ENCODE measurements at regions not wholly inside any gene's neighbourhood (a gene's known extent, or its start where the extent isn't known, plus 50 kb on each side); places are given as distances from the start of the nearest gene placed in this dataset.

GRCh38 chr6:134472046-134472445, 154.1 kb upstream of the SGK1 start:
- H3K36me3 Mint-ChIP-seq, result no peaks in the 10 kb centered on the region
- no peak overlapping the region for H3K4me3 Mint-ChIP-seq
- ATAC-seq (ENCODE audit: low read depth), result no peak

GRCh38 chr6:134470457-134470975, 152.6 kb upstream of the SGK1 start:
- Mint-ChIP-seq H3K9me3 (no peaks in the 10 kb centered on the region), H3K27ac (no peak overlapping the region), H3K36me3 (no peaks in the 10 kb centered on the region), H3K4me1 (peaks cover 5% of the 10 kb centered on the region), H3K4me3 (no peak overlapping the region), H3K27me3 (no peaks in the 10 kb centered on the region)
- no peak for DNase-seq (ENCODE audit: low spot score in 2 of 2)
- ATAC-seq (ENCODE audit: low read depth), result no peak

More at GRCh38 chr6:134472046-134472445, 154.1 kb upstream of the SGK1 start:
- no peaks in the 10 kb centered on the region for H3K27me3 Mint-ChIP-seq
- no peaks in the 10 kb centered on the region for H3K9me3 Mint-ChIP-seq
- H3K4me1 Mint-ChIP-seq, result peaks cover 5% of the 10 kb centered on the region
- DNase-seq (ENCODE audit: low spot score in 2 of 2), result no peak
- no peak overlapping the region for H3K27ac Mint-ChIP-seq

- Mint-ChIP-seq H3K27me3 (no peaks in the 10 kb centered on the region), H3K4me3 (no peak overlapping the region), H3K27ac (no peak overlapping the region), H3K36me3 (no peaks in the 10 kb centered on the region), H3K4me1 (peaks cover 5% of the 10 kb centered on the region), H3K9me3 (no peaks in the 10 kb centered on the region)
- ATAC-seq (ENCODE audit: low read depth) (no peak), DNase-seq (ENCODE audit: low spot score in 2 of 2) (no peak)
These were observed 152.0 kb upstream of the SGK1 start for GRCh38 chr6:134469702-134470456.

GRCh38 chr6:134468633-134469032, 150.7 kb upstream of the SGK1 start:
- H3K27ac Mint-ChIP-seq, result no peak overlapping the region
- no peaks in the 10 kb centered on the region for H3K27me3 Mint-ChIP-seq
- peaks cover 10% of the 10 kb centered on the region for H3K4me1 Mint-ChIP-seq
- no peaks in the 10 kb centered on the region for H3K36me3 Mint-ChIP-seq
- ATAC-seq (ENCODE audit: low read depth) (no peak), DNase-seq (ENCODE audit: low spot score in 2 of 2) (no peak)
- no peak overlapping the region for H3K4me3 Mint-ChIP-seq
- no peaks in the 10 kb centered on the region for H3K9me3 Mint-ChIP-seq

GRCh38 chr6:134467620-134468019, 149.7 kb upstream of the SGK1 start:
- Mint-ChIP-seq H3K9me3 (no peaks in the 10 kb centered on the region), H3K4me3 (no peak overlapping the region), H3K27me3 (no peaks in the 10 kb centered on the region), H3K27ac (no peak overlapping the region), H3K4me1 (peaks cover 10% of the 10 kb centered on the region), H3K36me3 (no peaks in the 10 kb centered on the region)
- ATAC-seq (ENCODE audit: low read depth) (no peak), DNase-seq (ENCODE audit: low spot score in 2 of 2) (no peak)

GRCh38 chr6:134466771-134467525, 149.0 kb upstream of the SGK1 start:
- ATAC-seq (ENCODE audit: low read depth), result no peak

GRCh38 chr6:134464690-134465411, 146.9 kb upstream of the SGK1 start:
- H3K4me1 Mint-ChIP-seq, result peaks cover 5% of the 10 kb centered on the region
- H3K9me3 Mint-ChIP-seq, result no peaks in the 10 kb centered on the region
- ATAC-seq (ENCODE audit: low read depth), result no peak
- H3K4me3 Mint-ChIP-seq, result no peak overlapping the region
- H3K27ac Mint-ChIP-seq, result no peak overlapping the region
- no peaks in the 10 kb centered on the region for H3K36me3 Mint-ChIP-seq
- H3K27me3 Mint-ChIP-seq, result no peaks in the 10 kb centered on the region
- no peak for DNase-seq (ENCODE audit: low spot score in 2 of 2)

More at GRCh38 chr6:134466771-134467525, 149.0 kb upstream of the SGK1 start:
- Mint-ChIP-seq H3K4me3 (no peak overlapping the region), H3K36me3 (no peaks in the 10 kb centered on the region), H3K4me1 (peaks cover 10% of the 10 kb centered on the region), H3K9me3 (no peaks in the 10 kb centered on the region), H3K27me3 (no peaks in the 10 kb centered on the region), H3K27ac (no peak overlapping the region)
- no peak for DNase-seq (ENCODE audit: low spot score in 2 of 2)

GRCh38 chr6:134458857-134459657, 141.1 kb upstream of the SGK1 start:
- Mint-ChIP-seq H3K4me1 (peaks cover 2% of the 10 kb centered on the region), H3K27me3 (no peaks in the 10 kb centered on the region), H3K9me3 (no peaks in the 10 kb centered on the region), H3K27ac (no peak overlapping the region), H3K36me3 (no peaks in the 10 kb centered on the region), H3K4me3 (no peak overlapping the region)
- DNase-seq (ENCODE audit: low spot score in 2 of 2) (no peak), ATAC-seq (ENCODE audit: low read depth) (no peak)

GRCh38 chr6:134457941-134458340, 140.0 kb upstream of the SGK1 start:
- ATAC-seq (ENCODE audit: low read depth), result no peak
- Mint-ChIP-seq H3K9me3 (no peaks in the 10 kb centered on the region), H3K4me3 (no peak overlapping the region), H3K4me1 (no peaks in the 10 kb centered on the region), H3K36me3 (no peaks in the 10 kb centered on the region), H3K27me3 (no peaks in the 10 kb centered on the region), H3K27ac (no peak overlapping the region)
- no peak for DNase-seq (ENCODE audit: low spot score in 2 of 2)

- no peak for DNase-seq (ENCODE audit: low spot score in 2 of 2)
- ATAC-seq (ENCODE audit: low read depth), result no peak
- peaks cover 2% of the 10 kb centered on the region for H3K4me1 Mint-ChIP-seq
- H3K9me3 Mint-ChIP-seq, result no peaks in the 10 kb centered on the region
- no peaks in the 10 kb centered on the region for H3K36me3 Mint-ChIP-seq
- H3K27me3 Mint-ChIP-seq, result no peaks in the 10 kb centered on the region
- no peak overlapping the region for H3K27ac Mint-ChIP-seq
- no peak overlapping the region for H3K4me3 Mint-ChIP-seq
These were observed 138.3 kb upstream of the SGK1 start for GRCh38 chr6:134456226-134456625.

GRCh38 chr6:134455319-134455718, 137.4 kb upstream of the SGK1 start:
- Mint-ChIP-seq H3K9me3 (no peaks in the 10 kb centered on the region), H3K4me3 (no peak overlapping the region), H3K27me3 (no peaks in the 10 kb centered on the region), H3K36me3 (no peaks in the 10 kb centered on the region), H3K4me1 (peaks cover 2% of the 10 kb centered on the region), H3K27ac (no peak overlapping the region)
- no peak for ATAC-seq (ENCODE audit: low read depth)
- no peak for DNase-seq (ENCODE audit: low spot score in 2 of 2)

- DNase-seq (ENCODE audit: low spot score in 2 of 2), result no peak
- peaks cover 2% of the 10 kb centered on the region for H3K4me1 Mint-ChIP-seq
- H3K9me3 Mint-ChIP-seq, result no peaks in the 10 kb centered on the region
- H3K27ac Mint-ChIP-seq, result no peak overlapping the region
- no peak for ATAC-seq (ENCODE audit: low read depth)
- H3K4me3 Mint-ChIP-seq, result no peak overlapping the region
- no peaks in the 10 kb centered on the region for H3K27me3 Mint-ChIP-seq
- no peaks in the 10 kb centered on the region for H3K36me3 Mint-ChIP-seq
These were observed 136.9 kb upstream of the SGK1 start for GRCh38 chr6:134454794-134455193.

GRCh38 chr6:134453792-134454510, 136.0 kb upstream of the SGK1 start:
- peaks cover 2% of the 10 kb centered on the region for H3K4me1 Mint-ChIP-seq
- H3K27me3 Mint-ChIP-seq, result no peaks in the 10 kb centered on the region
- H3K27ac Mint-ChIP-seq, result no peak overlapping the region
- no peak for ATAC-seq (ENCODE audit: low read depth)
- no peak for DNase-seq (ENCODE audit: low spot score in 2 of 2)
- no peaks in the 10 kb centered on the region for H3K9me3 Mint-ChIP-seq
- no peaks in the 10 kb centered on the region for H3K36me3 Mint-ChIP-seq
- no peak overlapping the region for H3K4me3 Mint-ChIP-seq

Data from memory B cell (primary cell).